ENCODE measurements at regions not wholly inside any gene's neighbourhood (a gene's known extent, or its start where the extent isn't known, plus 50 kb on each side); places are given as distances from the start of the nearest gene placed in this dataset.
"Not testable (repeated sequence)": the region's sequence is repeated elsewhere in the genome, so short reads cannot be mapped to it uniquely, and the experiment has no call there.

- no peak for DNase-seq (ENCODE audit: extremely low read depth, insufficient read length)
- no peak for TF ChIP-seq CTCF (IDR thresholded peaks at IDR 0.05; ENCODE audit: insufficient read depth, low read length, poor library complexity, severe bottlenecking)
- Histone ChIP-seq H3K4me3 (replicated peaks; ENCODE audit: low read depth, low read length) (no peak overlapping the region), H3K27me3 (replicated peaks; ENCODE audit: control insufficient read depth, insufficient read depth, low read length) (no peaks in the 10 kb centered on the region), H3K36me3 (ENCODE audit: control insufficient read depth, insufficient read depth, low read length) (no peaks in the 10 kb centered on the region)
These were observed 131.1 kb downstream of the MTERF1 start for GRCh38 chr7:91749418-91749817.

GRCh38 chr7:91750091-91750490 is 130.4 kb downstream of the MTERF1 start:
- TF ChIP-seq CTCF (IDR thresholded peaks at IDR 0.05; ENCODE audit: insufficient read depth, low read length, poor library complexity, severe bottlenecking): no peak
- Histone ChIP-seq H3K36me3 (ENCODE audit: control insufficient read depth, insufficient read depth, low read length) (no peaks in the 10 kb centered on the region), H3K4me3 (replicated peaks; ENCODE audit: low read depth, low read length) (no peak overlapping the region), H3K27me3 (replicated peaks; ENCODE audit: control insufficient read depth, insufficient read depth, low read length) (no peaks in the 10 kb centered on the region)
- no peak for DNase-seq (ENCODE audit: extremely low read depth, insufficient read length)

GRCh38 chr7:91752102-91752501 is 128.4 kb downstream of the MTERF1 start:
- Histone ChIP-seq H3K4me3 (replicated peaks; ENCODE audit: low read depth, low read length) (no peak overlapping the region), H3K36me3 (ENCODE audit: control insufficient read depth, insufficient read depth, low read length) (no peaks in the 10 kb centered on the region), H3K27me3 (replicated peaks; ENCODE audit: control insufficient read depth, insufficient read depth, low read length) (no peaks in the 10 kb centered on the region)
- DNase-seq (ENCODE audit: extremely low read depth, insufficient read length): no peak
- TF ChIP-seq CTCF (IDR thresholded peaks at IDR 0.05; ENCODE audit: insufficient read depth, low read length, poor library complexity, severe bottlenecking): no peak

- not testable (repeated sequence) for DNase-seq (ENCODE audit: extremely low read depth, insufficient read length); H3K27me3 ChIP-seq (replicated peaks; ENCODE audit: control insufficient read depth, insufficient read depth, low read length); H3K4me3 ChIP-seq (replicated peaks; ENCODE audit: low read depth, low read length); H3K36me3 ChIP-seq (ENCODE audit: control insufficient read depth, insufficient read depth, low read length)
These were observed 126.2 kb downstream of the MTERF1 start for GRCh38 chr7:91754280-91754679.

GRCh38 chr7:91755121-91755520 is 125.4 kb downstream of the MTERF1 start:
- H3K36me3 ChIP-seq (ENCODE audit: control insufficient read depth, insufficient read depth, low read length); H3K4me3 ChIP-seq (replicated peaks; ENCODE audit: low read depth, low read length); H3K27me3 ChIP-seq (replicated peaks; ENCODE audit: control insufficient read depth, insufficient read depth, low read length); DNase-seq (ENCODE audit: extremely low read depth, insufficient read length): not testable (repeated sequence)

GRCh38 chr7:91759205-91759863 is 121.2 kb downstream of the MTERF1 start:
- DNase-seq (ENCODE audit: extremely low read depth, insufficient read length): no peak
- Histone ChIP-seq H3K4me3 (replicated peaks; ENCODE audit: low read depth, low read length) (no peak overlapping the region), H3K36me3 (ENCODE audit: control insufficient read depth, insufficient read depth, low read length) (no peaks in the 10 kb centered on the region), H3K27me3 (replicated peaks; ENCODE audit: control insufficient read depth, insufficient read depth, low read length) (no peaks in the 10 kb centered on the region)
- TF ChIP-seq CTCF (IDR thresholded peaks at IDR 0.05; ENCODE audit: insufficient read depth, low read length, poor library complexity, severe bottlenecking): no peak

- no peak for DNase-seq (ENCODE audit: extremely low read depth, insufficient read length)
- no peaks in the 10 kb centered on the region for H3K36me3 ChIP-seq (ENCODE audit: control insufficient read depth, insufficient read depth, low read length)
- TF ChIP-seq CTCF (IDR thresholded peaks at IDR 0.05; ENCODE audit: insufficient read depth, low read length, poor library complexity, severe bottlenecking): no peak
- no peak overlapping the region for H3K4me3 ChIP-seq (replicated peaks; ENCODE audit: low read depth, low read length)
- H3K27me3 ChIP-seq (replicated peaks; ENCODE audit: control insufficient read depth, insufficient read depth, low read length): no peaks in the 10 kb centered on the region
These were observed 112.7 kb downstream of the MTERF1 start for GRCh38 chr7:91767820-91768219.
